ENCODE measurements at regions not wholly inside any gene's neighbourhood (a gene's known extent, or its start where the extent isn't known, plus 50 kb on each side); places are given as distances from the start of the nearest gene placed in this dataset.

- no peak overlapping the region for H3K27ac ChIP-seq
- no peaks in the 10 kb centered on the region for H3K27me3 ChIP-seq
- H3K4me1 ChIP-seq = no peaks in the 10 kb centered on the region
- no peaks in the 10 kb centered on the region for H3K36me3 ChIP-seq
- 61% methylated on average over 12 of the region's 20 CpGs for WGBS (ENCODE audit: insufficient coverage, low coverage, low lambda C conversion rate, missing lambda C conversion rate)
- TF ChIP-seq POLR2A (IDR thresholded peaks at IDR 0.05) = no peak
- TF ChIP-seq CTCF (IDR thresholded peaks at IDR 0.05) = no peak
- no peaks in the 10 kb centered on the region for H3K9me3 ChIP-seq
- no peak overlapping the region for H3K4me3 ChIP-seq
- ATAC-seq (no peak), DNase-seq (no peak)
- intact Hi-C loops (cut with DNase I) = no loop called here
These were observed 221.9 kb upstream of the C1orf174 start for GRCh38 chr1:4121834-4122512.

GRCh38 chr1:4122513-4123160 lies 222.6 kb upstream of the C1orf174 start:
- no peaks in the 10 kb centered on the region for H3K27me3 ChIP-seq
- DNase-seq (no peak), ATAC-seq (no peak)
- no peaks in the 10 kb centered on the region for H3K4me1 ChIP-seq
- intact Hi-C loops (cut with DNase I) = no loop called here
- H3K36me3 ChIP-seq = no peaks in the 10 kb centered on the region
- no peak overlapping the region for H3K4me3 ChIP-seq
- no peak overlapping the region for H3K27ac ChIP-seq
- TF ChIP-seq CTCF (IDR thresholded peaks at IDR 0.05) (no peak), POLR2A (IDR thresholded peaks at IDR 0.05) (no peak)
- no peaks in the 10 kb centered on the region for H3K9me3 ChIP-seq
- no CpG with 5 or more reads among the region's 8 CpGs for WGBS (ENCODE audit: insufficient coverage, low coverage, low lambda C conversion rate, missing lambda C conversion rate)

- TF ChIP-seq CTCF (IDR thresholded peaks at IDR 0.05) (no peak), POLR2A (IDR thresholded peaks at IDR 0.05) (no peak)
- Histone ChIP-seq H3K9me3 (no peaks in the 10 kb centered on the region), H3K4me1 (no peaks in the 10 kb centered on the region), H3K27ac (no peak overlapping the region), H3K36me3 (no peaks in the 10 kb centered on the region), H3K27me3 (no peaks in the 10 kb centered on the region), H3K4me3 (no peak overlapping the region)
- ATAC-seq (no peak), DNase-seq (no peak)
- 24% methylated on average over 3 of the region's 6 CpGs for WGBS (ENCODE audit: insufficient coverage, low coverage, low lambda C conversion rate, missing lambda C conversion rate)
- intact Hi-C loops (cut with DNase I) = no loop called here
These were observed 224.6 kb upstream of the C1orf174 start for GRCh38 chr1:4124631-4125145.

- DNase-seq = no peak
- WGBS (ENCODE audit: insufficient coverage, low coverage, low lambda C conversion rate, missing lambda C conversion rate) = 74% methylated on average over 9 of the region's 9 CpGs
- Histone ChIP-seq H3K36me3 (no peaks in the 10 kb centered on the region), H3K27ac (no peak overlapping the region), H3K4me1 (no peaks in the 10 kb centered on the region), H3K4me3 (no peak overlapping the region), H3K27me3 (no peaks in the 10 kb centered on the region), H3K9me3 (no peaks in the 10 kb centered on the region)
- TF ChIP-seq CTCF (IDR thresholded peaks at IDR 0.05) (no peak), POLR2A (IDR thresholded peaks at IDR 0.05) (no peak)
- no peak for ATAC-seq
- intact Hi-C loops (cut with DNase I) = no loop called here
These were observed 226.2 kb upstream of the C1orf174 start for GRCh38 chr1:4126251-4126650.

Measured in right lobe of liver (tissue), 6 donors.